ENCODE measurements at regions not wholly inside any gene's neighbourhood (a gene's known extent, or its start where the extent isn't known, plus 50 kb on each side); places are given as distances from the start of the nearest gene placed in this dataset.

DNA sequence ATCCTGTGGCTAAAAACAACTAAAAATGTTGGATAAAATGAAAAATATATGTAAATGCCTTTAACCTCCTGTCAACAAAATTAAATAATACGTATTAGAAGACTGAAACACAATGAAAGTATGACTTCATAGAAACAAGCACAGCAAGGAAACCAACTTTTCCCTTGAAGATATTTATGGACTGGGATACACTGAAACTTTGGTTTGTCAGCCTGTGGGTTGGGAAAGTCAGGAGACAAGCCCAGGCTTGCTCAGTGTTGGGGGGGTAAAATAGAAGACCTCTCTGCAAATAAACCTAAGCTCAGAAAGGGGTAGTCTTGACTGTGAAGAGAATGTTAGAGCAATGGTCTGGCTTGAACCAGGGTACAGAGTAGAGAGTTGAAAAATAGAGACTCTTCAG lies 454.5 kb downstream of the FBXO15 start:
- WGBS, result 94% methylated on average over 1 of the region's 1 CpG
- Histone ChIP-seq H3K4me1 (ENCODE audit: insufficient read depth) (no peaks in the 10 kb centered on the region), H3K4me3 (ENCODE audit: low read depth, low read length) (no peak overlapping the region), H3K36me3 (ENCODE audit: insufficient read depth) (no peaks in the 10 kb centered on the region), H3K27ac (ENCODE audit: low read depth) (no peak overlapping the region)
- DNase-seq (ENCODE audit: extremely low spot score), result no peak

DNA sequence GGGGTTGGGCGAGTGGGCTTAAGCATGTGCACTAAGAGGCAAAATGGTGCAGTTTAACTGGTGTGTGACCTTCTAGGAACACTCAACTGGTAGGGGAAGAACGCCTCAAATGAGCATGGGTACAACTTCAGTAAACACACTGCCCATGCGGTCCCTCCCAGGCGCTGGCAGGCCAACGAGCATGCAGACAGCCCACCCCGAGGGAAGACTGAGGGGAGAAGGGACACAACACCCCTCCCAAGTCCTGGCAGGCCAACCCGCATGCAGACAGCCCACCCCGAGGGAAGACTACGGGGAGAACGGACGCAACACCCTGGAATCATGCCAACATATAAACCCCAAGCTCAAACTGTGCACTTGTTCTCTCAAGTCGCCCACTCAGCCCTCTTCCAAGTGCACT lies 456.0 kb downstream of the FBXO15 start:
- 76% methylated on average over 12 of the region's 12 CpGs for WGBS
- no peak overlapping the region for H3K4me3 ChIP-seq (ENCODE audit: low read depth, low read length)

GRCh38 chr18:73691118-73691517 lies 456.5 kb downstream of the FBXO15 start:
- no peak overlapping the region for H3K27ac ChIP-seq (ENCODE audit: low read depth)
- 32% methylated on average over 6 of the region's 6 CpGs for WGBS
- DNase-seq (ENCODE audit: extremely low spot score), result no peak
- H3K4me3 ChIP-seq (ENCODE audit: low read depth, low read length), result no peak overlapping the region
- H3K4me1 ChIP-seq (ENCODE audit: insufficient read depth), result no peaks in the 10 kb centered on the region
- H3K36me3 ChIP-seq (ENCODE audit: insufficient read depth), result no peaks in the 10 kb centered on the region

More for the DNA sequence above, 456.0 kb downstream of the FBXO15 start:
- DNase-seq (ENCODE audit: extremely low spot score), result no peak
- Histone ChIP-seq H3K4me1 (ENCODE audit: insufficient read depth) (no peaks in the 10 kb centered on the region), H3K36me3 (ENCODE audit: insufficient read depth) (no peaks in the 10 kb centered on the region), H3K27ac (ENCODE audit: low read depth) (no peak overlapping the region)

- H3K36me3 ChIP-seq (ENCODE audit: insufficient read depth), result no peaks in the 10 kb centered on the region
Observed at GRCh38 chr18:73690222-73690621, 457.4 kb downstream of the FBXO15 start.

DNA sequence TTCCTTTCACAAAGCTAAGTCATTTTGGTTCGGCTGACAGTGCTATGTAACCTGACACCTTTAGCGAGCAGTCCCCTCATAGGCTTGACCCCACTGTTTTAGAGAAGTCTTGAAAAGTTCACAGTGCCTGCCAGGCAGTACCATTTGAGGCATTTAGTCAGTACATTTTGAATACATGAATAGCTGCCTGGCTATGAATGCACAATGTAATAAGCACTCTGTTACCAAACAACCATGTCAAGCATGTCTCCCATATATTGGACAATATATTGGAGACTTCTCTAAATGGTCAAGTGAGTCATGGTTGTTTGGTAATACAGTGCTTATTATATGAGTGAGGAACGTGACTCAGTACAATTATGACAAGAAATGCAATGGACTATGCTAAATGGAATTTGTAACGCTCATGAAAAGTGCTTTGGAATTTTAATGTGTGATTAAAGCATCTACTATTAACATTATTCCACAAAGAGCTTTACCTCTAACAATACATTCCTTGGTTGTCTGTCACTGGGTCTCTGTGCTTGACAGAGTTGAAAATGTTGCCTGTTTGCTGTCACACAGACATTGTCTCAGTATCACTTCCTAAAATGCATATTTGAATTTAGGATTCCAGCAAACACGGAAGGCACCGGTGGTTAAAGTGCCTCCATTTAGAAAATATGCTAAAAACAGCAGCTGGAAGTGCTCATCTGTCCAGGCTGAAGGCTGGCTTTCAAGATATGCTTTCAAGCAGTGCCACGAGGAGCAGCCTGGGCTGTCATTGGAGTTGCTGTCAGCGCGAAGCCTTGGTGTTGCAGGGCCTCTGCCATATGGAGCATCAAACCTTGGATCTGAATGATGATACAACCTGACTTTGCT lies 458.6 kb downstream of the FBXO15 start:
- Histone ChIP-seq H3K27ac (ENCODE audit: low read depth) (no peak overlapping the region), H3K4me3 (ENCODE audit: low read depth, low read length) (no peak overlapping the region), H3K36me3 (ENCODE audit: insufficient read depth) (no peaks in the 10 kb centered on the region), H3K4me1 (ENCODE audit: insufficient read depth) (no peaks in the 10 kb centered on the region)
- WGBS, result 40% methylated on average over 9 of the region's 9 CpGs
- no peak for DNase-seq (ENCODE audit: extremely low spot score)

More at GRCh38 chr18:73690222-73690621, 457.4 kb downstream of the FBXO15 start:
- H3K27ac ChIP-seq (ENCODE audit: low read depth), result no peak overlapping the region
- 68% methylated on average over 3 of the region's 3 CpGs for WGBS
- H3K4me3 ChIP-seq (ENCODE audit: low read depth, low read length), result no peak overlapping the region
- H3K4me1 ChIP-seq (ENCODE audit: insufficient read depth), result no peaks in the 10 kb centered on the region
- DNase-seq (ENCODE audit: extremely low spot score), result no peak

DNA sequence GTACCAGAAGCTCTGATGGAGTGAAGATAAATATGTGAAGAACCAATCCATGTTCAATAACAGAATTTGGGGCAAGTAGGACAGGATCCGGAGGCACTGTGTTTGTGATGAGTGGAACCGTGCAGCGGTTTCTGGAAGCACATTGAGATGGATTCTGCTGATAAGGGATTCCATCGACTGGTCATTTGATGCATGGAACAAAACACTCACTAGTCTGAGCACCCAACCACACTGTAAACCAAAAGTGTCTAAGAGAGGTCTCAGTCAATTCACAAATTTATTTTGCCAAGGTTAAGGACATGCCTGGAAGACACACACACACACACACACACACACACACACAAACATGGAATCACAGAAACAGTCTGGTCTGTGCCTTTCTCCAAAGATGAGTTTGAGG lies 459.5 kb downstream of the FBXO15 start:
- no peak for DNase-seq (ENCODE audit: extremely low spot score)
- H3K36me3 ChIP-seq (ENCODE audit: insufficient read depth), result no peaks in the 10 kb centered on the region
- H3K27ac ChIP-seq (ENCODE audit: low read depth), result no peak overlapping the region
- 83% methylated on average over 4 of the region's 4 CpGs for WGBS
- H3K4me1 ChIP-seq (ENCODE audit: insufficient read depth), result no peaks in the 10 kb centered on the region
- no peak overlapping the region for H3K4me3 ChIP-seq (ENCODE audit: low read depth, low read length)

GRCh38 chr18:73684647-73685046 lies 463.0 kb downstream of the FBXO15 start:
- no peaks in the 10 kb centered on the region for H3K36me3 ChIP-seq (ENCODE audit: insufficient read depth)
- DNase-seq (ENCODE audit: extremely low spot score), result no peak
- H3K4me1 ChIP-seq (ENCODE audit: insufficient read depth), result no peaks in the 10 kb centered on the region
- no peak overlapping the region for H3K4me3 ChIP-seq (ENCODE audit: low read depth, low read length)
- no peak overlapping the region for H3K27ac ChIP-seq (ENCODE audit: low read depth)

DNA sequence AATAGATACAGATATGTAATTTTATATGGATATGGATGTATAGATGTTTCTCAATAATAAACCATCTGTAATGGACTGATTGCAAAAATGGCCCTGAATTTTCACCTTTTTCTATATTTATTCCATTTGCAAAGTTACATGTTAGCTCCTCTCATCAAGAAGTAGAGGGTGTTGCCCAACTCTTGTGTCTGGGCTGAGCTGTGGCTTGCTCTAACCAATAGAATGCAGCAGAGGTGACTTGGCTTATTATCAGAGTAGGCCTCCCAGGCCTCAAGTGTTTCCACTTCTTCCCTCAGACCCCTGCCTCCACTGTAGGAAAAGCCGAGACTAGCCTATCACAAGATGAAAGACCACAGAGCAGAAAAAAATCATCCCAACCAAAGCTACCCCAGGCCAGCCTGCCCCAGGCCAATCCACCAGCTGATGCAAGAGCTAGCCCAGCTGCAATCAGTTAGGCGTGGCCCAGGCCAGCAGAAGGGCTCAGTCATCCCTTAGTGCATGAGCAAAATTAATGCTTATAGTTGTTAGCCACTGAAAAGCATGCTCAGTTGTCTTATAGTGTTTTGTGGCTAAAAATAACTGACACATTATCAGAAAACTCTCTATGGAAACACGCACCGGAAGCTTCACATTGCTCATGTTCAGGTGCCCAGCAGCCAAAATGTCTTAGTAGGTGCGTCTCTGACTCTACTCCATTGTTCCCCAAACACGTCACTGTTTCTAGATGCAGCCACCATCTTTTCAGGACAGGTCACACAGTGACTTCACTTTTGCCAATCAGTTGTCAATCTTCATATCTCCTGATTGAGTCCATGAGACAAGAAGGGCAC lies 464.0 kb downstream of the FBXO15 start:
- Histone ChIP-seq H3K4me3 (ENCODE audit: low read depth, low read length) (no peak overlapping the region), H3K27ac (ENCODE audit: low read depth) (no peak overlapping the region), H3K4me1 (ENCODE audit: insufficient read depth) (no peaks in the 10 kb centered on the region), H3K36me3 (ENCODE audit: insufficient read depth) (no peaks in the 10 kb centered on the region)
- DNase-seq (ENCODE audit: extremely low spot score), result no peak
- WGBS, result 96% methylated on average over 6 of the region's 6 CpGs

- no peak overlapping the region for H3K27ac ChIP-seq (ENCODE audit: low read depth)
- H3K36me3 ChIP-seq (ENCODE audit: insufficient read depth), result no peaks in the 10 kb centered on the region
- H3K4me3 ChIP-seq (ENCODE audit: low read depth, low read length), result no peak overlapping the region
- no peaks in the 10 kb centered on the region for H3K4me1 ChIP-seq (ENCODE audit: insufficient read depth)
- 86% methylated on average over 3 of the region's 3 CpGs for WGBS
- DNase-seq (ENCODE audit: extremely low spot score), result no peak
Observed at GRCh38 chr18:73681912-73682311, 465.7 kb downstream of the FBXO15 start.

GRCh38 chr18:73681398-73681797 lies 466.2 kb downstream of the FBXO15 start:
- no peak for DNase-seq (ENCODE audit: extremely low spot score)
- 93% methylated on average over 2 of the region's 2 CpGs for WGBS
- no peak overlapping the region for H3K27ac ChIP-seq (ENCODE audit: low read depth)
- no peaks in the 10 kb centered on the region for H3K4me1 ChIP-seq (ENCODE audit: insufficient read depth)
- no peak overlapping the region for H3K4me3 ChIP-seq (ENCODE audit: low read depth, low read length)
- no peaks in the 10 kb centered on the region for H3K36me3 ChIP-seq (ENCODE audit: insufficient read depth)

GRCh38 chr18:73679941-73680712 lies 467.5 kb downstream of the FBXO15 start:
- Histone ChIP-seq H3K36me3 (ENCODE audit: insufficient read depth) (no peaks in the 10 kb centered on the region), H3K4me3 (ENCODE audit: low read depth, low read length) (no peak overlapping the region), H3K27ac (ENCODE audit: low read depth) (no peak overlapping the region), H3K4me1 (ENCODE audit: insufficient read depth) (no peaks in the 10 kb centered on the region)
- no peak for DNase-seq (ENCODE audit: extremely low spot score)
- 68% methylated on average over 8 of the region's 8 CpGs for WGBS

- Histone ChIP-seq H3K4me1 (ENCODE audit: insufficient read depth) (no peaks in the 10 kb centered on the region), H3K27ac (ENCODE audit: low read depth) (no peak overlapping the region), H3K36me3 (ENCODE audit: insufficient read depth) (no peaks in the 10 kb centered on the region), H3K4me3 (ENCODE audit: low read depth, low read length) (no peak overlapping the region)
- no peak for DNase-seq (ENCODE audit: extremely low spot score)
Observed at GRCh38 chr18:73677450-73677849, 470.2 kb downstream of the FBXO15 start.

DNA sequence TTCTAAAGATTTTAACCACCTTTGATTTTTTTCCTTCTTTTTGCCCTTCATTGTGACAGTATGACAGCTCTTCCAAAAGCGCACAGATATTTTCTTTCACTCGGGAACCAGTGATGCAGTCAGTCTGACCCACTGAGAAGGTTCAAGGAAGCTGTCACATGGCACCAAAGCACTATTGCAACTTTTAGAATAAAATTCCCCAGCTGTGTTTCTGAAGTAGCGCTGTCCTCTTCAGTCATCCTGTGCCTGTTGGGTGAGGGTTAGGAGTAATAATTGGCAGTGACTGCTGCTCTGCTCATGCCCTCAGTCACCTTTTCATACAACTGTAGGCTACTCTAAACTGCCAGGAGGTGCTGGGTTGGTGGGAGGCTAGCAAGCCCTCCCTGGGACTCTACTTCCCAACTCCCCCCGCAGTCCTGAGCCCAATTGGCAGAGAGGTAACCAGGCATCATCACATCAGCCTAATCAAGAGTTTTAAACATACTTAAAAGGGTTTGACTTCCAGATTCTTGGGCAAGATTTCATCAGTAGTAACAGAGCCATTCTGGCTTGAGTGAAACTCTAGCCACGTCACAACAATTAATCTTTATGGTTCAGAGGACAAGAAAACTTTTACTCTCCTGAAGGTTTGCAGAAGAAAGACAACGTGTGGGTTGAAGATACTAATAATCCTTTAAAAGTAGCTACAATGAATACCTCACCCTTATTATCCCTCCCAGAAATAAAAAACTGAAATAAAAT lies 473.3 kb downstream of the FBXO15 start:
- Histone ChIP-seq H3K4me3 (ENCODE audit: low read depth, low read length) (no peak overlapping the region), H3K36me3 (ENCODE audit: insufficient read depth) (no peaks in the 10 kb centered on the region), H3K27ac (ENCODE audit: low read depth) (no peak overlapping the region), H3K4me1 (ENCODE audit: insufficient read depth) (no peaks in the 10 kb centered on the region)
- DNase-seq (ENCODE audit: extremely low spot score), result no peak
- 75% methylated on average over 6 of the region's 6 CpGs for whole genome bisulfite sequencing
